HEK293 (cell line): ENCODE measurements at regions not wholly inside any gene's neighbourhood (a gene's known extent, or its start where the extent isn't known, plus 50 kb on each side); places are given as distances from the start of the nearest gene placed in this dataset.

ENCODE experiments used
- CTCF ChIA-PET: fragments of 350-600 bp; formaldehyde crosslinking; extraction: SDS; loops from one replicate; lab custom pipeline; 2021; ENCODE audit warnings: antibody characterized with exemption; lab: Yijun Ruan, JAX
- POLR2A ChIA-PET: fragments of 300-600 bp; formaldehyde crosslinking; extraction: SDS; loops from one replicate; lab custom pipeline; 2020; ENCODE audit warnings: antibody characterized with exemption, inconsistent platforms; lab: Yijun Ruan, JAX
- H3K27ac ChIP-seq: fragments of 200-500 bp; sonication (Bioruptor generic); 2 replicates; pipeline ENCODE4 v1.5.1; 2014; ENCODE audit warnings: low read depth, low read length, control low read depth, inconsistent platforms; ENCODE audit errors: extremely low read depth
- H3K36me3 ChIP-seq, 2 experiments: fragments of 200-500 bp in 1 of 2; sonication (Bioruptor generic) in 1 of 2; 1 replicate in 1 of 2; 2 replicates in 1 of 2; pipeline ENCODE4 v1.5.1; 2014 to 2017; ENCODE audit warnings: inconsistent platforms in 2 of 2, low read length in 2 of 2; ENCODE audit not compliant: control insufficient read depth in 2 of 2, insufficient read depth in 1 of 2
- H3K4me1 ChIP-seq: fragments of 200-500 bp; sonication (Bioruptor generic); 2 replicates; pipeline ENCODE4 v1.5.1; 2014; ENCODE audit warnings: mild to moderate bottlenecking, low read length, inconsistent platforms; ENCODE audit not compliant: control insufficient read depth, insufficient read depth
- H3K4me3 ChIP-seq: 2 replicates; pipeline ENCODE4 v1.5.1; 2011; ENCODE audit warnings: low read depth, mild to moderate bottlenecking, control low read depth, low read length, moderate library complexity
- H3K9me3 ChIP-seq: fragments of 200-500 bp; sonication (Bioruptor generic); 2 replicates; pipeline ENCODE4 v1.5.1; 2014; ENCODE audit warnings: low read depth, low read length, inconsistent platforms; ENCODE audit not compliant: control insufficient read depth, insufficient read depth
- GFI1B ChIP-seq: fragments of 450-650 bp; formaldehyde crosslinking; IDR thresholded peaks from 2 replicates; pipeline ENCODE4 v1.5.1; 2016; ENCODE audit warnings: missing biosample characterization, missing genetic modification characterization
- GLI2 ChIP-seq: fragments of 450-650 bp; formaldehyde crosslinking; IDR thresholded peaks from 2 replicates; pipeline ENCODE4; 2017; ENCODE audit warnings: missing biosample characterization, missing genetic modification characterization, low read depth, borderline replicate concordance
- TCF7L2 ChIP-seq: IDR thresholded peaks from 2 replicates; pipeline ENCODE4 v1.6.1; 2011; ENCODE audit warnings: low read depth, mild to moderate bottlenecking, inconsistent platforms, low read length, moderate library complexity, borderline replicate concordance
- TRIM28 ChIP-seq: IDR thresholded peaks from 2 replicates; pipeline ENCODE4 v1.6.1; 2011; ENCODE audit warnings: low read length, control low read depth, borderline replicate concordance
- ZFHX2 ChIP-seq: fragments of 450-650 bp; formaldehyde crosslinking; conservative IDR thresholded peaks from 2 replicates; pipeline ENCODE4 v1.5.1; 2016; ENCODE audit warnings: missing biosample characterization, missing genetic modification characterization
- ZNF112 ChIP-seq: fragments of 450-650 bp; formaldehyde crosslinking; IDR thresholded peaks from 2 replicates; pipeline ENCODE4 v1.5.0; 2017; ENCODE audit warnings: missing biosample characterization, missing genetic modification characterization
- ZNF184 ChIP-seq: fragments of 450-650 bp; IDR thresholded peaks from 2 replicates; pipeline ENCODE4 v1.5.1; 2018; ENCODE audit warnings: missing biosample characterization, mild to moderate bottlenecking, missing genetic modification characterization
- ZNF211 ChIP-seq: fragments of 450-650 bp; formaldehyde crosslinking; IDR thresholded peaks from 2 replicates; pipeline ENCODE4 v1.5.1; 2016; ENCODE audit warnings: low read depth, missing biosample characterization, missing genetic modification characterization
- ZNF214 ChIP-seq: fragments of 450-650 bp; formaldehyde crosslinking; IDR thresholded peaks from 2 replicates; pipeline ENCODE4 v1.5.1; 2017; ENCODE audit warnings: missing biosample characterization, mild to moderate bottlenecking, missing genetic modification characterization, borderline replicate concordance
- ZNF529 ChIP-seq: fragments of 450-650 bp; formaldehyde crosslinking; IDR thresholded peaks from 2 replicates; pipeline ENCODE4 v1.5.1; 2017; ENCODE audit warnings: missing genetic modification characterization, missing biosample characterization; ENCODE audit not compliant: insufficient replicate concordance
- ZNF596 ChIP-seq: fragments of 450-650 bp; IDR thresholded peaks from 2 replicates; pipeline ENCODE4 v1.5.0; 2018; ENCODE audit warnings: missing biosample characterization, mild to moderate bottlenecking, missing genetic modification characterization, moderate library complexity
- ZNF654 ChIP-seq: fragments of 450-650 bp; formaldehyde crosslinking; IDR thresholded peaks from 2 replicates; pipeline ENCODE4 v1.5.1; 2016; ENCODE audit warnings: low read depth, missing biosample characterization, missing genetic modification characterization
- ZNF660 ChIP-seq: fragments of 450-650 bp; IDR thresholded peaks from 2 replicates; pipeline ENCODE4 v1.5.1; 2018; ENCODE audit warnings: missing biosample characterization, mild to moderate bottlenecking, missing genetic modification characterization
- ZNF792 ChIP-seq: fragments of 450-650 bp; formaldehyde crosslinking; IDR thresholded peaks from 2 replicates; pipeline ENCODE4 v1.5.1; 2016; ENCODE audit warnings: missing biosample characterization, missing genetic modification characterization
- ZNF830 ChIP-seq: fragments of 450-650 bp; IDR thresholded peaks from 2 replicates; pipeline ENCODE4 v1.5.0; 2018; ENCODE audit warnings: missing biosample characterization, missing genetic modification characterization, low read depth, mild to moderate bottlenecking, moderate library complexity
- TF ChIP-seq, protein P1 (sequence below): fragments of 450-650 bp; formaldehyde crosslinking; IDR thresholded peaks from 2 replicates; pipeline ENCODE4 v1.5.1; 2016; ENCODE audit warnings: missing biosample characterization, missing genetic modification characterization
- TF ChIP-seq, protein P2 (sequence below): fragments of 450-650 bp; formaldehyde crosslinking; IDR thresholded peaks from 2 replicates; pipeline ENCODE4 v1.5.1; 2016; ENCODE audit warnings: missing biosample characterization, missing genetic modification characterization
- TF ChIP-seq, protein P3 (sequence below): fragments of 450-650 bp; formaldehyde crosslinking; IDR thresholded peaks from 2 replicates; pipeline ENCODE4 v1.5.1; 2016; ENCODE audit warnings: missing biosample characterization, missing genetic modification characterization
- TF ChIP-seq, protein P4 (sequence below): IDR thresholded peaks from 2 replicates; pipeline ENCODE4 v1.6.1; 2011; ENCODE audit warnings: mild to moderate bottlenecking, low read depth, low read length, borderline replicate concordance
- TF ChIP-seq, protein P5 (sequence below): fragments of 450-650 bp; IDR thresholded peaks from 2 replicates; pipeline ENCODE4 v1.5.1; 2018; ENCODE audit warnings: missing biosample characterization, mild to moderate bottlenecking, missing genetic modification characterization
- TF ChIP-seq, protein P6 (sequence below): fragments of 450-650 bp; formaldehyde crosslinking; IDR thresholded peaks from 2 replicates; pipeline ENCODE4 v1.5.1; 2016; ENCODE audit warnings: missing biosample characterization, missing genetic modification characterization, low read depth
- TF ChIP-seq, protein P7 (sequence below): fragments of 450-650 bp; formaldehyde crosslinking; IDR thresholded peaks from 2 replicates; pipeline ENCODE4 v1.5.1; 2016; ENCODE audit warnings: missing biosample characterization, missing genetic modification characterization

DNA sequence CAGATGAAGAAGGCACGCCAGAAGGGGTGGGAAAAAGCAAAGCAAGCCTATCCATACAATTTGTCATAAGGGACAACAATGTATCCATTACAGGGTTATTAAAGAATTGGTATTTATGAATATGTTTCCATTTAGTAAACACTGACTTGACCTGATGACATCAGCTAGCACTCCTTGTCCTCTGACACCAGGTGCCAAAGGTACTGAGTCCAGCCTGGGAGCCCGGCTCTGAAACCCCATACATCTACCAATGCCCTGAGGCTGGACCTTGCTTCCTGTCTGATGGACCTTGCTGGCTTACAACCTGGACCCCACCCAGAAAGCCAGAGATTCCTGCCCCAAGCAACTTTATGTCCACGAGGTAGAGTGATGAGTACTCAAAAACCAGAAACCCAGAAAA, 263.0 kb upstream of the ATP11B start:
- 0 out of 2 replicates have a peak, but pooled peaks cover 2% of the 10 kb centered on the region for H3K4me1 ChIP-seq
- H3K9me3 ChIP-seq: no peaks in the 10 kb centered on the region
- TF ChIP-seq, protein P1, sequence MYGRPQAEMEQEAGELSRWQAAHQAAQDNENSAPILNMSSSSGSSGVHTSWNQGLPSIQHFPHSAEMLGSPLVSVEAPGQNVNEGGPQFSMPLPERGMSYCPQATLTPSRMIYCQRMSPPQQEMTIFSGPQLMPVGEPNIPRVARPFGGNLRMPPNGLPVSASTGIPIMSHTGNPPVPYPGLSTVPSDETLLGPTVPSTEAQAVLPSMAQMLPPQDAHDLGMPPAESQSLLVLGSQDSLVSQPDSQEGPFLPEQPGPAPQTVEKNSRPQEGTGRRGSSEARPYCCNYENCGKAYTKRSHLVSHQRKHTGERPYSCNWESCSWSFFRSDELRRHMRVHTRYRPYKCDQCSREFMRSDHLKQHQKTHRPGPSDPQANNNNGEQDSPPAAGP (tag by site-specific recombination): no peak
- TF ChIP-seq, protein P2, sequence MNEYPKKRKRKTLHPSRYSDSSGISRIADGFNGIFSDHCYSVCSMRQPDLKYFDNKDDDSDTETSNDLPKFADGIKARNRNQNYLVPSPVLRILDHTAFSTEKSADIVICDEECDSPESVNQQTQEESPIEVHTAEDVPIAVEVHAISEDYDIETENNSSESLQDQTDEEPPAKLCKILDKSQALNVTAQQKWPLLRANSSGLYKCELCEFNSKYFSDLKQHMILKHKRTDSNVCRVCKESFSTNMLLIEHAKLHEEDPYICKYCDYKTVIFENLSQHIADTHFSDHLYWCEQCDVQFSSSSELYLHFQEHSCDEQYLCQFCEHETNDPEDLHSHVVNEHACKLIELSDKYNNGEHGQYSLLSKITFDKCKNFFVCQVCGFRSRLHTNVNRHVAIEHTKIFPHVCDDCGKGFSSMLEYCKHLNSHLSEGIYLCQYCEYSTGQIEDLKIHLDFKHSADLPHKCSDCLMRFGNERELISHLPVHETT (tag by site-specific recombination): no peak
- TF ChIP-seq, protein P3, sequence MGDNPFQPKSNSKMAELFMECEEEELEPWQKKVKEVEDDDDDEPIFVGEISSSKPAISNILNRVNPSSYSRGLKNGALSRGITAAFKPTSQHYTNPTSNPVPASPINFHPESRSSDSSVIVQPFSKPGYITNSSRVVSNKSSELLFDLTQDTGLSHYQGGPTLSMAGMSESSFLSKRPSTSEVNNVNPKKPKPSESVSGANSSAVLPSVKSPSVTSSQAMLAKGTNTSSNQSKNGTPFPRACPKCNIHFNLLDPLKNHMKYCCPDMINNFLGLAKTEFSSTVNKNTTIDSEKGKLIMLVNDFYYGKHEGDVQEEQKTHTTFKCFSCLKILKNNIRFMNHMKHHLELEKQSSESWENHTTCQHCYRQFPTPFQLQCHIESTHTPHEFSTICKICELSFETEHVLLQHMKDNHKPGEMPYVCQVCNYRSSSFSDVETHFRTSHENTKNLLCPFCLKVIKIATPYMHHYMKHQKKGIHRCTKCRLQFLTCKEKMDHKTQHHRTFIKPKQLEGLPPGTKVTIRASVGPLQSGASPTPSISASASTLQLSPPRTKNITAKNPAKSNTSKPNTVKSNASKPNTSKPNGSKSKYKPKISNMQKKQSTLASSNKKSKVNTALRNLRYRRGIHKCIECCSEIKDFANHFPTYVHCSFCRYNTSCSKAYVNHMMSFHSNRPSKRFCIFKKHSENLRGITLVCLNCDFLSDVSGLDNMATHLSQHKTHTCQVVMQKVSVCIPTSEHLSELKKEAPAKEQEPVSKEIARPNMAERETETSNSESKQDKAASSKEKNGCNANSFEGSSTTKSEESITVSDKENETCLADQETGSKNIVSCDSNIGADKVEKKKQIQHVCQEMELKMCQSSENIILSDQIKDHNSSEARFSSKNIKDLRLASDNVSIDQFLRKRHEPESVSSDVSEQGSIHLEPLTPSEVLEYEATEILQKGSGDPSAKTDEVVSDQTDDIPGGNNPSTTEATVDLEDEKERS: no peak
- CTCF ChIA-PET: no interaction called here
- no peak overlapping the region for H3K27ac ChIP-seq
- POLR2A ChIA-PET: no interaction called here
- no peaks in the 10 kb centered on the region for H3K36me3 ChIP-seq
- no peak overlapping the region for H3K4me3 ChIP-seq

DNA sequence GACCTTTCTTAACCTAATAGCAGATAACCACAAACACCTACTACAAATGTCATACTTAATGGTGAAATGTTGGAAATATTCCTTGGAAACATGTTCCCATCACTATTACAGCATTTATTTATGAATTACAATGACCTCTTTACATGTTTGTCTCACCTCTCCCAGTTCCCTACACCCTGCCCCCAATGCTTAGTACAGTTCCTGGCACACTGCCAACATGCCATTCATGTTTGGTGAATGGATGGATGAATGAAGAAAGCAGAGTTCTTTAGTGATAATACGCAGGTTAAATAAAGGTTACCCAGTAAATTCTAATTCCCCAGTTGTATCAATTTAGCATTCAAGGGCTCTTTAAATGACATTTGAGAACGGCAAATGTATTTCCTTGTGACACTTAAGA, 259.9 kb upstream of the ATP11B start:
- H3K9me3 ChIP-seq: no peaks in the 10 kb centered on the region
- no peak overlapping the region for H3K27ac ChIP-seq
- H3K36me3 ChIP-seq: no peaks in the 10 kb centered on the region
- H3K4me3 ChIP-seq: no peak overlapping the region
- 0 out of 2 replicates have a peak, but pooled peaks cover 2% of the 10 kb centered on the region for H3K4me1 ChIP-seq
- ChIA-PET POLR2A (no interaction called here), CTCF (no interaction called here)
- TF ChIP-seq, protein P4, sequence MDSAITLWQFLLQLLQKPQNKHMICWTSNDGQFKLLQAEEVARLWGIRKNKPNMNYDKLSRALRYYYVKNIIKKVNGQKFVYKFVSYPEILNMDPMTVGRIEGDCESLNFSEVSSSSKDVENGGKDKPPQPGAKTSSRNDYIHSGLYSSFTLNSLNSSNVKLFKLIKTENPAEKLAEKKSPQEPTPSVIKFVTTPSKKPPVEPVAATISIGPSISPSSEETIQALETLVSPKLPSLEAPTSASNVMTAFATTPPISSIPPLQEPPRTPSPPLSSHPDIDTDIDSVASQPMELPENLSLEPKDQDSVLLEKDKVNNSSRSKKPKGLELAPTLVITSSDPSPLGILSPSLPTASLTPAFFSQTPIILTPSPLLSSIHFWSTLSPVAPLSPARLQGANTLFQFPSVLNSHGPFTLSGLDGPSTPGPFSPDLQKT: no peak
- TF ChIP-seq ZNF211 (no peak), TRIM28 (no peak), ZNF792 (tag by site-specific recombination) (no peak), ZNF214 (tag by site-specific recombination) (peak; percentile 41; the same call in 1 of the 2 replicates), GLI2 (tag by site-specific recombination) (no peak), ZNF830 (tag by site-specific recombination) (peak; percentile 75), ZNF112 (tag by site-specific recombination) (0 out of 2 replicates have a peak, but pooled peaks have one; percentile 45), TCF7L2 (no peak), ZFHX2 (tag by site-specific recombination) (no peak), GFI1B (tag by site-specific recombination) (no peak), ZNF596 (no peak), ZNF660 (tag by site-specific recombination) (peak; percentile 78; the same call in 1 of the 2 replicates), ZNF529 (tag by site-specific recombination) (no peak), ZNF184 (0 out of 2 replicates have a peak, but pooled peaks have one; percentile 58), ZNF654 (tag by site-specific recombination) (no peak)
- TF ChIP-seq, protein P5, sequence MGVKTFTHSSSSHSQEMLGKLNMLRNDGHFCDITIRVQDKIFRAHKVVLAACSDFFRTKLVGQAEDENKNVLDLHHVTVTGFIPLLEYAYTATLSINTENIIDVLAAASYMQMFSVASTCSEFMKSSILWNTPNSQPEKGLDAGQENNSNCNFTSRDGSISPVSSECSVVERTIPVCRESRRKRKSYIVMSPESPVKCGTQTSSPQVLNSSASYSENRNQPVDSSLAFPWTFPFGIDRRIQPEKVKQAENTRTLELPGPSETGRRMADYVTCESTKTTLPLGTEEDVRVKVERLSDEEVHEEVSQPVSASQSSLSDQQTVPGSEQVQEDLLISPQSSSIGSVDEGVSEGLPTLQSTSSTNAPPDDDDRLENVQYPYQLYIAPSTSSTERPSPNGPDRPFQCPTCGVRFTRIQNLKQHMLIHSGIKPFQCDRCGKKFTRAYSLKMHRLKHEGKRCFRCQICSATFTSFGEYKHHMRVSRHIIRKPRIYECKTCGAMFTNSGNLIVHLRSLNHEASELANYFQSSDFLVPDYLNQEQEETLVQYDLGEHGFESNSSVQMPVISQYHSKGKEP (tag by site-specific recombination): 0 out of 2 replicates have a peak, but pooled peaks have one; percentile 35
- TF ChIP-seq, protein P6, sequence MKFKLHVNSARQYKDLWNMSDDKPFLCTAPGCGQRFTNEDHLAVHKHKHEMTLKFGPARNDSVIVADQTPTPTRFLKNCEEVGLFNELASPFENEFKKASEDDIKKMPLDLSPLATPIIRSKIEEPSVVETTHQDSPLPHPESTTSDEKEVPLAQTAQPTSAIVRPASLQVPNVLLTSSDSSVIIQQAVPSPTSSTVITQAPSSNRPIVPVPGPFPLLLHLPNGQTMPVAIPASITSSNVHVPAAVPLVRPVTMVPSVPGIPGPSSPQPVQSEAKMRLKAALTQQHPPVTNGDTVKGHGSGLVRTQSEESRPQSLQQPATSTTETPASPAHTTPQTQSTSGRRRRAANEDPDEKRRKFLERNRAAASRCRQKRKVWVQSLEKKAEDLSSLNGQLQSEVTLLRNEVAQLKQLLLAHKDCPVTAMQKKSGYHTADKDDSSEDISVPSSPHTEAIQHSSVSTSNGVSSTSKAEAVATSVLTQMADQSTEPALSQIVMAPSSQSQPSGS (tag by site-specific recombination): no peak
- TF ChIP-seq, protein P1 (tag by site-specific recombination): no peak
- TF ChIP-seq, protein P7, sequence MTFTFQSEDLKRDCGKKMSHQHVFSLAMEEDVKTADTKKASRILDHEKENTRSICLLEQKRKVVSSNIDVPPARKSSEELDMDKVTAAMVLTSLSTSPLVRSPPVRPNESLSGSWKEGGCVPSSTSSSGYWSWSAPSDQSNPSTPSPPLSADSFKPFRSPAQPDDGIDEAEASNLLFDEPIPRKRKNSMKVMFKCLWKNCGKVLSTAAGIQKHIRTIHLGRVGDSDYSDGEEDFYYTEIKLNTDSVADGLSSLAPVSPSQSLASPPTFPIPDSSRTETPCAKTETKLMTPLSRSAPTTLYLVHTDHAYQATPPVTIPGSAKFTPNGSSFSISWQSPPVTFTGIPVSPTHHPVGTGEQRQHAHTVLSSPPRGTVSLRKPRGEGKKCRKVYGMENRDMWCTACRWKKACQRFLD (tag by site-specific recombination): no peak
